ENCODE measurements at regions not wholly inside any gene's neighbourhood (a gene's known extent, or its start where the extent isn't known, plus 50 kb on each side); places are given as distances from the start of the nearest gene placed in this dataset.
A peak's percentile ranks its signal among the peaks of the same experiment; 100 is the strongest.

- BruUV-seq (replicated peaks) = no TSS peak
- Histone ChIP-seq H3K4me2 (ENCODE audit: low read length) (no peak overlapping the region), H3K9ac (ENCODE audit: low read length) (no peak overlapping the region), H3K79me2 (ENCODE audit: low read length) (no peaks in the 10 kb centered on the region), H3K4me3 (ENCODE audit: low read length) (no peak overlapping the region), H3K9me3 (ENCODE audit: low read length) (no peaks in the 10 kb centered on the region), H4K20me1 (ENCODE audit: low read length) (no peaks in the 10 kb centered on the region), H3K9me2 (replicated peaks; ENCODE audit: low read length) (no peaks in the 10 kb centered on the region), H3F3A (ENCODE audit: low read length, unreplicated experiment) (no peaks in the 10 kb centered on the region), H3K36me3 (ENCODE audit: low read depth, low read length) (no peaks in the 10 kb centered on the region), H3K27me3 (ENCODE audit: low read length) (no peaks in the 10 kb centered on the region), H3K27ac (ENCODE audit: low read length) (no peak overlapping the region), H2AFZ (ENCODE audit: low read length) (no peak overlapping the region), H3K4me1 (ENCODE audit: insufficient read depth, low read length) (peaks cover 10% of the 10 kb centered on the region)
- no peak for TF ChIP-seq EZH2 (IDR thresholded peaks at IDR 0.05; ENCODE audit: low read length, unreplicated experiment)
- TF ChIP-seq EZH2phosphoT487 (IDR thresholded peaks at IDR 0.05; ENCODE audit: borderline replicate concordance, low read length) = no peak
- no peak for TF ChIP-seq CTCF (conservative IDR thresholded peaks at IDR 0.05; ENCODE audit: low read depth, low read length)
- POLR2A ChIA-PET (ENCODE audit: unreplicated experiment) = no interaction called here
- CTCF ChIA-PET = interaction anchor here (0.6 kb wide), 1 partner anchor 152 kb away, joined by 3 read pairs; no protein-coding TSS in a partner anchor
- ATAC-seq (no peak), DNase-seq (no peak)
- intact Hi-C loops (cut with micrococcal nuclease) = no loop called here
These were observed 71.1 kb upstream of the TMEM97 start for GRCh38 chr17:28247671-28248555.

- Histone ChIP-seq H3K4me3 (ENCODE audit: low read length) (no peak overlapping the region), H4K20me1 (ENCODE audit: low read length) (no peaks in the 10 kb centered on the region), H3K4me2 (ENCODE audit: low read length) (no peak overlapping the region), H3K36me3 (ENCODE audit: low read depth, low read length) (no peaks in the 10 kb centered on the region), H3K9me2 (replicated peaks; ENCODE audit: low read length) (no peaks in the 10 kb centered on the region), H3K79me2 (ENCODE audit: low read length) (no peaks in the 10 kb centered on the region), H2AFZ (ENCODE audit: low read length) (no peak overlapping the region), H3K27me3 (ENCODE audit: low read length) (no peaks in the 10 kb centered on the region), H3K9me3 (ENCODE audit: low read length) (no peaks in the 10 kb centered on the region), H3F3A (ENCODE audit: low read length, unreplicated experiment) (no peaks in the 10 kb centered on the region), H3K27ac (ENCODE audit: low read length) (no peak overlapping the region), H3K9ac (ENCODE audit: low read length) (no peak overlapping the region), H3K4me1 (ENCODE audit: insufficient read depth, low read length) (peaks cover 12% of the 10 kb centered on the region)
- TF ChIP-seq EZH2 (IDR thresholded peaks at IDR 0.05; ENCODE audit: low read length, unreplicated experiment) (no peak), CTCF (conservative IDR thresholded peaks at IDR 0.05; ENCODE audit: low read depth, low read length) (no peak), EZH2phosphoT487 (IDR thresholded peaks at IDR 0.05; ENCODE audit: borderline replicate concordance, low read length) (no peak)
- CTCF ChIA-PET = interaction anchor here (0.8 kb wide), 1 partner anchor 86 kb away, joined by 3 read pairs; the partner anchor contains the start of gene TNFAIP1
- POLR2A ChIA-PET (ENCODE audit: unreplicated experiment) = interaction anchor here (0.7 kb wide), 1 partner anchor 973 kb away, joined by 12 read pairs; no protein-coding TSS in a partner anchor
- DNase-seq (no peak), ATAC-seq (no peak)
- intact Hi-C loops (cut with micrococcal nuclease) = loop anchor here (5.0 to 10.0 kb wide), 3 partner anchors 65 to 442 kb away; partner anchors contain the start of genes LYRM9 and TMEM97
- BruUV-seq (replicated peaks) = no TSS peak
These were observed 69.3 kb upstream of the TMEM97 start for GRCh38 chr17:28249706-28250105.

- no peak overlapping the region for H2AFZ ChIP-seq (ENCODE audit: low read length)
- ATAC-seq = peak; percentile 48
- DNase-seq = peak; percentile 80
These were observed 66.6 kb upstream of the TMEM97 start for GRCh38 chr17:28252436-28252835.

More at GRCh38 chr17:28252436-28252835, 66.6 kb upstream of the TMEM97 start:
- Histone ChIP-seq H3K4me2 (ENCODE audit: low read length) (0 out of 2 replicates have a peak overlapping the region, but pooled peaks have one; percentile 49), H3K79me2 (ENCODE audit: low read length) (no peaks in the 10 kb centered on the region), H4K20me1 (ENCODE audit: low read length) (no peaks in the 10 kb centered on the region), H3K36me3 (ENCODE audit: low read depth, low read length) (no peaks in the 10 kb centered on the region), H3K9me3 (ENCODE audit: low read length) (no peaks in the 10 kb centered on the region), H3K4me1 (ENCODE audit: insufficient read depth, low read length) (peaks cover 12% of the 10 kb centered on the region), H3K4me3 (ENCODE audit: low read length) (no peak overlapping the region), H3K9me2 (replicated peaks; ENCODE audit: low read length) (no peaks in the 10 kb centered on the region), H3K27ac (ENCODE audit: low read length) (no peak overlapping the region), H3F3A (ENCODE audit: low read length, unreplicated experiment) (no peaks in the 10 kb centered on the region), H3K27me3 (ENCODE audit: low read length) (no peaks in the 10 kb centered on the region), H3K9ac (ENCODE audit: low read length) (no peak overlapping the region)
- BruUV-seq (replicated peaks) = no TSS peak
- ChIA-PET CTCF (no interaction called here), POLR2A (ENCODE audit: unreplicated experiment) (no interaction called here)
- intact Hi-C loops (cut with micrococcal nuclease) = loop anchor here (5.0 to 10.0 kb wide), 3 partner anchors 62 to 445 kb away; partner anchors contain the start of genes LYRM9 and TMEM97
- TF ChIP-seq EZH2phosphoT487 (IDR thresholded peaks at IDR 0.05; ENCODE audit: borderline replicate concordance, low read length) = no peak
- TF ChIP-seq CTCF (conservative IDR thresholded peaks at IDR 0.05; ENCODE audit: low read depth, low read length) = no peak
